Neutrophil (primary cell): ENCODE measurements at regions not wholly inside any gene's neighbourhood (a gene's known extent, or its start where the extent isn't known, plus 50 kb on each side); places are given as distances from the start of the nearest gene placed in this dataset.
"Not testable (repeated sequence)": the region's sequence is repeated elsewhere in the genome, so short reads cannot be mapped to it uniquely, and the experiment has no call there.

Experiments
- H3K27ac ChIP-seq: fragments of 200-600 bp; sonication (generic); 2 replicates; pipeline ENCODE4 v1.5.1; 2016; ENCODE audit warnings: mild to moderate bottlenecking, moderate library complexity
- H3K27me3 ChIP-seq: fragments of 200-600 bp; sonication (generic); 2 replicates; pipeline ENCODE4 v1.6.0; 2016; ENCODE audit warnings: mild to moderate bottlenecking
- H3K36me3 ChIP-seq: fragments of 200-600 bp; sonication (generic); 2 replicates; pipeline ENCODE4 v1.5.1; 2017
- H3K4me1 ChIP-seq, 2 experiments: fragments of 200-600 bp in 1 of 2; sonication (generic) in 1 of 2; 1 replicate in 1 of 2; 2 replicates in 1 of 2; pipeline versions ENCODE4 v1.5.1 to v1.6.1; 2013 to 2016; ENCODE audit warnings: low read depth in 1 of 2, low read length in 1 of 2, mild to moderate bottlenecking in 1 of 2, moderate library complexity in 1 of 2; ENCODE audit not compliant: control insufficient read depth in 1 of 2, insufficient read depth in 1 of 2
- H3K4me3 ChIP-seq, 2 experiments: fragments of 200-600 bp in 1 of 2; sonication (generic) in 1 of 2; 1 replicate in 1 of 2; 2 replicates in 1 of 2; pipeline ENCODE4 v1.5.1; 2013 to 2016; ENCODE audit warnings: low read depth in 1 of 2, low read length in 1 of 2, mild to moderate bottlenecking in 1 of 2, moderate library complexity in 1 of 2
- H3K9me3 ChIP-seq: fragments of 200-600 bp; sonication (generic); 2 replicates; pipeline ENCODE4 v1.5.1; 2016
- CTCF ChIP-seq: fragments of 200-600 bp; sonication (generic); IDR thresholded peaks from 2 replicates; pipeline ENCODE4 v1.5.1; 2016; ENCODE audit warnings: antibody characterized with exemption

- no peaks in the 10 kb centered on the region for H3K4me1 ChIP-seq
- no peak overlapping the region for H3K27ac ChIP-seq
- H3K4me3 ChIP-seq: no peak overlapping the region
- TF ChIP-seq CTCF: no peak
- H3K9me3 ChIP-seq: no peaks in the 10 kb centered on the region
- peaks cover 46% of the 10 kb centered on the region for H3K27me3 ChIP-seq
- no peaks in the 10 kb centered on the region for H3K36me3 ChIP-seq
Measured at GRCh38 chr11:16596231-16596630, 142.2 kb upstream of the C11orf58 start.

GRCh38 chr11:16591157-16591556 is 147.3 kb upstream of the C11orf58 start:
- no peaks in the 10 kb centered on the region for H3K9me3 ChIP-seq
- no peak for TF ChIP-seq CTCF
- no peaks in the 10 kb centered on the region for H3K4me1 ChIP-seq
- no peak overlapping the region for H3K27ac ChIP-seq
- H3K4me3 ChIP-seq: no peak overlapping the region
- H3K36me3 ChIP-seq: no peaks in the 10 kb centered on the region
- H3K27me3 ChIP-seq: peaks cover 2% of the 10 kb centered on the region

- Histone ChIP-seq H3K27ac (no peak overlapping the region), H3K4me3 (no peak overlapping the region)
- TF ChIP-seq CTCF: no peak
Measured at GRCh38 chr11:16587670-16588069, 150.8 kb upstream of the C11orf58 start.

GRCh38 chr11:16584569-16584968 is 153.9 kb upstream of the C11orf58 start:
- no peaks in the 10 kb centered on the region for H3K9me3 ChIP-seq
- no peaks in the 10 kb centered on the region for H3K27me3 ChIP-seq
- no peak overlapping the region for H3K27ac ChIP-seq
- no peak overlapping the region for H3K4me3 ChIP-seq
- no peaks in the 10 kb centered on the region for H3K36me3 ChIP-seq
- no peaks in the 10 kb centered on the region for H3K4me1 ChIP-seq
- TF ChIP-seq CTCF: no peak

More at GRCh38 chr11:16587670-16588069, 150.8 kb upstream of the C11orf58 start:
- no peaks in the 10 kb centered on the region for H3K9me3 ChIP-seq
- H3K36me3 ChIP-seq: no peaks in the 10 kb centered on the region
- no peaks in the 10 kb centered on the region for H3K4me1 ChIP-seq
- no peaks in the 10 kb centered on the region for H3K27me3 ChIP-seq

- not testable (repeated sequence) for H3K36me3 ChIP-seq, H3K27ac ChIP-seq, H3K27me3 ChIP-seq, H3K4me3 ChIP-seq, H3K9me3 ChIP-seq, H3K4me1 ChIP-seq
Measured at GRCh38 chr11:16581078-16581477, 157.4 kb upstream of the C11orf58 start.

GRCh38 chr11:16577490-16577889 is 161.0 kb upstream of the C11orf58 start:
- no peak for TF ChIP-seq CTCF
- Histone ChIP-seq H3K27me3 (no peaks in the 10 kb centered on the region), H3K9me3 (no peaks in the 10 kb centered on the region)

GRCh38 chr11:16574889-16575288 is 163.6 kb upstream of the C11orf58 start:
- H3K27ac ChIP-seq, H3K36me3 ChIP-seq, H3K27me3 ChIP-seq, H3K9me3 ChIP-seq, H3K4me3 ChIP-seq, H3K4me1 ChIP-seq: not testable (repeated sequence)

More at GRCh38 chr11:16577490-16577889, 161.0 kb upstream of the C11orf58 start:
- Histone ChIP-seq H3K36me3 (no peaks in the 10 kb centered on the region), H3K27ac (no peak overlapping the region), H3K4me1 (no peaks in the 10 kb centered on the region), H3K4me3 (no peak overlapping the region)
